Neural progenitor cell (in vitro differentiated cells): ENCODE measurements at regions not wholly inside any gene's neighbourhood (a gene's known extent, or its start where the extent isn't known, plus 50 kb on each side); places are given as distances from the start of the nearest gene placed in this dataset.

Experiments
- DNase-seq: peaks from one replicate; pipeline ENCODE4 v3.0.0-alpha.2; 2016; ENCODE audit warnings: low spot score
- H2AFZ ChIP-seq: fragments of 200-600 bp; sonication (generic); replicated peaks from 2 replicates; pipeline ENCODE4 v1.6.1; 2016; ENCODE audit warnings: antibody characterized with exemption
- H3F3A ChIP-seq: fragments of 200-600 bp; sonication (generic); 2 replicates; pipeline ENCODE4 v1.6.1; 2016; ENCODE audit warnings: antibody characterized with exemption, low read depth
- H3K27ac ChIP-seq: fragments of 200-600 bp; sonication (generic); 2 replicates; pipeline ENCODE4 v1.5.1; 2016; ENCODE audit warnings: mild to moderate bottlenecking
- H3K27me3 ChIP-seq: fragments of 200-600 bp; sonication (generic); 2 replicates; pipeline ENCODE4 v1.6.1; 2016; ENCODE audit warnings: mild to moderate bottlenecking, moderate library complexity
- H3K36me3 ChIP-seq: fragments of 200-600 bp; sonication (generic); 2 replicates; pipeline ENCODE4 v1.5.1; 2016
- H3K4me1 ChIP-seq: fragments of 200-600 bp; sonication (generic); 2 replicates; pipeline ENCODE4 v1.6.1; 2016; ENCODE audit warnings: mixed run types
- H3K4me2 ChIP-seq: fragments of 200-600 bp; sonication (generic); 2 replicates; pipeline ENCODE4 v1.6.1; 2016
- H3K4me3 ChIP-seq: fragments of 200-600 bp; sonication (generic); 2 replicates; pipeline ENCODE4 v1.5.1; 2016
- H3K79me2 ChIP-seq: fragments of 200-600 bp; sonication (generic); 2 replicates; pipeline ENCODE4 v1.6.1; 2016; ENCODE audit warnings: low read depth
- H3K9ac ChIP-seq: fragments of 200-600 bp; sonication (generic); 2 replicates; pipeline ENCODE4 v1.6.1; 2016
- H3K9me3 ChIP-seq: fragments of 200-600 bp; sonication (generic); 2 replicates; pipeline ENCODE4 v1.5.1; 2016; ENCODE audit warnings: low read depth
- H4K20me1 ChIP-seq: fragments of 200-600 bp; sonication (generic); 2 replicates; pipeline ENCODE4 v1.6.1; 2016; ENCODE audit warnings: low read depth
- H3K27ac Mint-ChIP-seq: 3 replicates; pipeline ENCODE4 v1.8.0; 2021; ENCODE audit warnings: mixed read lengths
- H3K27me3 Mint-ChIP-seq: 2 replicates; pipeline ENCODE4 v1.8.0; 2022; ENCODE audit warnings: low read depth, mild to moderate bottlenecking, inconsistent platforms, moderate library complexity, mixed read lengths; ENCODE audit not compliant: insufficient read depth
- H3K36me3 Mint-ChIP-seq: 3 replicates; pipeline ENCODE4 v1.8.0; 2021; ENCODE audit warnings: mixed read lengths
- H3K4me1 Mint-ChIP-seq: 3 replicates; pipeline ENCODE4 v1.8.0; 2021; ENCODE audit warnings: mixed read lengths
- H3K4me3 Mint-ChIP-seq: 3 replicates; pipeline ENCODE4 v1.8.0; 2021; ENCODE audit warnings: mild to moderate bottlenecking, moderate library complexity, mixed read lengths
- H3K9me3 Mint-ChIP-seq: 3 replicates; pipeline ENCODE4 v1.8.0; 2020; ENCODE audit warnings: mixed read lengths
- EZH2 ChIP-seq: fragments of 200-600 bp; sonication (generic); IDR thresholded peaks from 2 replicates; pipeline ENCODE4 v1.6.1; 2017; ENCODE audit warnings: antibody characterized with exemption, mild to moderate bottlenecking, moderate library complexity
- EZH2phosphoT487 ChIP-seq: fragments of 200-600 bp; sonication (generic); IDR thresholded peaks from 2 replicates; pipeline ENCODE4 v1.6.1; 2017; ENCODE audit warnings: antibody characterized with exemption
- TF ChIP-seq, protein P1 (sequence below): fragments of 200-600 bp; sonication (generic); IDR thresholded peaks from 2 replicates; pipeline ENCODE4 v1.5.1; 2017; ENCODE audit warnings: antibody characterized with exemption, mild to moderate bottlenecking

DNA sequence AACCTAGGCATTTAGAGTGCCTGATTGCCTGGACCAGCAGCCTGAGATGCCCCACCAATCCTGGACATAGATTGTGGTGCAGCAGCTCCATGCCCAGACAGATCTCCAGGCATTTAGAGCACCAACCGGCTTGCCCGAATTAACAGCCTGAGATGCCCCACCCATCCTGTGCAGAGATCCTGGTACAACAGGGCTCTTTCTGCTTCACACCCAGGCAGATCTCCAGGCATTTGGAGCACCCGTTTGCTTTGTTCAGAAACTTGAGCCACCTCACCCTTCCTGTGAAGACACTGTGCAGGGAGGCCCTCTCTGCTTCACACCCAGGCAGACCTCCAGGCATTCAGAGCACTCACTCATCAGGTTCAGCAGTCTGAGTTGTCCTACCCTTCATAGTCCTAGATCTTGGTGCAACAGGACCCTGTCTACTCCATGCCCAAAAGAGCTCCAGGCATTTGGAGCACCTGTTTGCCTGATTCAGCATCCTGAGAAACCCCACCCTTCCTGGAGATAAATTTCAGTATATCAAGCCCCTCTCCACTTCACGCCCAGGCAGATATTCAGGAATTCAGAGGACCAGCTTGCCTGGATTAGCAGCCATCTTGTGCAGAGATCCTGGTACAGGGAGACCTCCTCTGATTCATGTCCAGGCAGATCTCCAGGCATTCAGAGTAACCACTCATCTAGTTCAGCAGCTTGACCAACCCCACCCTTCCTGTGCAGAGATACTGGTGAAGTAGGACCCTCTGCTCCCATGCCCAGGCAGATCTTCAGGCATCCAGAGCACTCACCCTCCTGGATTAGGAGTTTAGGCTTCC, 189.2 kb upstream of the FERMT1 start:
- Histone ChIP-seq H3K4me2 (no peak overlapping the region), H2AFZ (no peak overlapping the region), H3K79me2 (no peaks in the 10 kb centered on the region), H3K36me3 (no peaks in the 10 kb centered on the region), H3K9ac (no peak overlapping the region), H3K9me3 (no peaks in the 10 kb centered on the region), H4K20me1 (no peaks in the 10 kb centered on the region), H3K27ac (no peak overlapping the region), H3F3A (no peaks in the 10 kb centered on the region), H3K27me3 (no peaks in the 10 kb centered on the region), H3K4me1 (no peaks in the 10 kb centered on the region), H3K4me3 (no peak overlapping the region)
- H3K36me3 Mint-ChIP-seq, result no peaks in the 10 kb centered on the region
- no peaks in the 10 kb centered on the region for H3K27me3 Mint-ChIP-seq
- TF ChIP-seq EZH2, result no peak
- TF ChIP-seq, protein P1, sequence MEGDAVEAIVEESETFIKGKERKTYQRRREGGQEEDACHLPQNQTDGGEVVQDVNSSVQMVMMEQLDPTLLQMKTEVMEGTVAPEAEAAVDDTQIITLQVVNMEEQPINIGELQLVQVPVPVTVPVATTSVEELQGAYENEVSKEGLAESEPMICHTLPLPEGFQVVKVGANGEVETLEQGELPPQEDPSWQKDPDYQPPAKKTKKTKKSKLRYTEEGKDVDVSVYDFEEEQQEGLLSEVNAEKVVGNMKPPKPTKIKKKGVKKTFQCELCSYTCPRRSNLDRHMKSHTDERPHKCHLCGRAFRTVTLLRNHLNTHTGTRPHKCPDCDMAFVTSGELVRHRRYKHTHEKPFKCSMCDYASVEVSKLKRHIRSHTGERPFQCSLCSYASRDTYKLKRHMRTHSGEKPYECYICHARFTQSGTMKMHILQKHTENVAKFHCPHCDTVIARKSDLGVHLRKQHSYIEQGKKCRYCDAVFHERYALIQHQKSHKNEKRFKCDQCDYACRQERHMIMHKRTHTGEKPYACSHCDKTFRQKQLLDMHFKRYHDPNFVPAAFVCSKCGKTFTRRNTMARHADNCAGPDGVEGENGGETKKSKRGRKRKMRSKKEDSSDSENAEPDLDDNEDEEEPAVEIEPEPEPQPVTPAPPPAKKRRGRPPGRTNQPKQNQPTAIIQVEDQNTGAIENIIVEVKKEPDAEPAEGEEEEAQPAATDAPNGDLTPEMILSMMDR, result no peak
- no peak for TF ChIP-seq EZH2phosphoT487
- H3K4me1 Mint-ChIP-seq, result no peaks in the 10 kb centered on the region
- H3K4me3 Mint-ChIP-seq, result no peak overlapping the region
- H3K27ac Mint-ChIP-seq, result no peak overlapping the region
- H3K9me3 Mint-ChIP-seq, result peaks cover 10% of the 10 kb centered on the region
- DNase-seq, result no peak

DNA sequence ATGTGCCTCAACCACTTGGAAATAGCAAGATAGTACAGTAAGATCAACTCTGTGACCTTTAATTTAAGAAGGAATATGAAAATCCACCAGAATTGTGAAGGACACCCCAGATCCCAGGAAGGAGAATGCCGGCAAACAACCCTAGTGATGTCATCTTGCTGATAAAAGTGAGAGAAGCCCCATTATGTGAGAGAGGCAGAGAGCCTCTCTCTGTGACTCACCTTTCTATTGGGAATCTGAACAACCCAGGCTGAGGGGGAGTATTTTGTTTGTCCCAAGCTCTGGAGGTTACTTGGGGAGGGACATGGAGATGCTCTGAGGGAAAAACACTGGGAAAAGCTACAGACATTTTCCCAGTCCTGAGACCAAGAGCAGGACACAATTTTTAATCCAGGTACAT, 188.3 kb upstream of the FERMT1 start:
- TF ChIP-seq EZH2 (no peak), EZH2phosphoT487 (no peak)
- TF ChIP-seq, protein P1, result no peak
- Mint-ChIP-seq H3K4me1 (no peaks in the 10 kb centered on the region), H3K9me3 (peaks cover 10% of the 10 kb centered on the region), H3K4me3 (no peak overlapping the region), H3K36me3 (no peaks in the 10 kb centered on the region), H3K27ac (no peak overlapping the region), H3K27me3 (no peaks in the 10 kb centered on the region)
- Histone ChIP-seq H4K20me1 (no peaks in the 10 kb centered on the region), H3K9me3 (no peaks in the 10 kb centered on the region), H3K9ac (no peak overlapping the region), H3K27me3 (no peaks in the 10 kb centered on the region), H3K4me1 (no peaks in the 10 kb centered on the region), H3K4me3 (no peak overlapping the region), H3K27ac (no peak overlapping the region), H2AFZ (no peak overlapping the region), H3K79me2 (no peaks in the 10 kb centered on the region), H3K4me2 (no peak overlapping the region), H3F3A (no peaks in the 10 kb centered on the region), H3K36me3 (no peaks in the 10 kb centered on the region)
- DNase-seq, result no peak

DNA sequence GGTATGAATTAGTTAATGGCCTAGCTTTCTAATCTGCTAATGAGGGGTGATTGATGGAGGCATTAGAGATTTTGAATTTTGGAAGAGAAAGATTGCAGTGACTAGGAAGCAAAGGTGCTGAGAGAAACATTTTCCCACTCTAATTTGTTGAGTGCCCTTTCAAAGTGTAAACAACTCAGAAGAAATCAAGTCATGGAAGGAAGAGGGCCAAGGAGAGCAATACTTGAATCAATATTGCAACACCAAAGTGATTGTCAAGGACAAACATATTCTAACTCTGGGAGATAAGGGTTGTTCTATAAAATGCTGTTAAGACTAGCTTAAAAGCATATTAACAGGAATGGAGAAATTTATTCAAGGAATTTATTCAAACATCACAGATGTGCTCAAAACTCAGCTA, 182.7 kb upstream of the FERMT1 start:
- no peaks in the 10 kb centered on the region for H3K4me1 Mint-ChIP-seq
- Histone ChIP-seq H3K27me3 (no peaks in the 10 kb centered on the region), H3K79me2 (no peaks in the 10 kb centered on the region), H3K27ac (no peak overlapping the region), H3K9ac (no peak overlapping the region), H3K4me1 (no peaks in the 10 kb centered on the region), H3F3A (no peaks in the 10 kb centered on the region), H2AFZ (no peak overlapping the region), H3K9me3 (no peaks in the 10 kb centered on the region), H3K36me3 (no peaks in the 10 kb centered on the region), H4K20me1 (no peaks in the 10 kb centered on the region), H3K4me2 (no peak overlapping the region), H3K4me3 (no peak overlapping the region)
- no peak overlapping the region for H3K4me3 Mint-ChIP-seq
- H3K36me3 Mint-ChIP-seq, result no peaks in the 10 kb centered on the region
- no peaks in the 10 kb centered on the region for H3K9me3 Mint-ChIP-seq
- TF ChIP-seq EZH2phosphoT487 (no peak), EZH2 (no peak)
- TF ChIP-seq, protein P1, result no peak
- H3K27me3 Mint-ChIP-seq, result no peaks in the 10 kb centered on the region
- no peak for DNase-seq
- no peak overlapping the region for H3K27ac Mint-ChIP-seq
